Activated T-helper 1 cell treated with anti-CD3 and anti-CD28 coated beads, Interleukin-12 subunit alpha, Interleukin-12 subunit beta, Interleukin-2, Interleukin-4 antibody, amounts not matched to agents 30 ng/mL and 10 ng/mL and 1 ng/mL, durations not matched to agents 14 hours and 24 hours and 36 hours (primary cell): ENCODE measurements at regions not wholly inside any gene's neighbourhood (a gene's known extent, or its start where the extent isn't known, plus 50 kb on each side); places are given as distances from the start of the nearest gene placed in this dataset.

ENCODE experiments used
- DNase-seq: peaks from one replicate; pipeline ENCODE4 v3.0.0; 2021; ENCODE audit warnings: low spot score
- H3K27ac Mint-ChIP-seq: one replicate; pipeline ENCODE4 v1.8.0; 2021; ENCODE audit warnings: mild to moderate bottlenecking, mixed read lengths
- H3K27me3 Mint-ChIP-seq: one replicate; pipeline ENCODE4 v1.8.0; 2022; ENCODE audit warnings: mild to moderate bottlenecking, moderate library complexity, mixed read lengths; ENCODE audit not compliant: insufficient read depth
- H3K36me3 Mint-ChIP-seq: one replicate; pipeline ENCODE4 v1.8.0; 2021; ENCODE audit warnings: low read depth, mixed read lengths
- H3K4me1 Mint-ChIP-seq: one replicate; pipeline ENCODE4 v1.8.0; 2021; ENCODE audit warnings: low read depth, mixed read lengths
- H3K4me3 Mint-ChIP-seq: one replicate; pipeline ENCODE4 v1.8.0; 2021; ENCODE audit warnings: mild to moderate bottlenecking, moderate library complexity, mixed read lengths
- H3K9me3 Mint-ChIP-seq: one replicate; pipeline ENCODE4 v1.8.0; 2021; ENCODE audit warnings: mixed read lengths
- intact Hi-C: fragments of 100-400 bp; cut with micrococcal nuclease; formaldehyde crosslinking; loops from one replicate; pipeline ENCODE4 v1.15.1; 2024

GRCh38 chr5:156274453-156274852, 52.5 kb upstream of the SGCD start:
- Mint-ChIP-seq H3K4me1 (no peaks in the 10 kb centered on the region), H3K27me3 (peaks cover 7% of the 10 kb centered on the region), H3K36me3 (no peaks in the 10 kb centered on the region), H3K27ac (no peak overlapping the region), H3K4me3 (no peak overlapping the region), H3K9me3 (no peaks in the 10 kb centered on the region)
- no peak for DNase-seq
- intact Hi-C loops: no loop called here
